ENCODE measurements at regions not wholly inside any gene's neighbourhood (a gene's known extent, or its start where the extent isn't known, plus 50 kb on each side); places are given as distances from the start of the nearest gene placed in this dataset.

DNA sequence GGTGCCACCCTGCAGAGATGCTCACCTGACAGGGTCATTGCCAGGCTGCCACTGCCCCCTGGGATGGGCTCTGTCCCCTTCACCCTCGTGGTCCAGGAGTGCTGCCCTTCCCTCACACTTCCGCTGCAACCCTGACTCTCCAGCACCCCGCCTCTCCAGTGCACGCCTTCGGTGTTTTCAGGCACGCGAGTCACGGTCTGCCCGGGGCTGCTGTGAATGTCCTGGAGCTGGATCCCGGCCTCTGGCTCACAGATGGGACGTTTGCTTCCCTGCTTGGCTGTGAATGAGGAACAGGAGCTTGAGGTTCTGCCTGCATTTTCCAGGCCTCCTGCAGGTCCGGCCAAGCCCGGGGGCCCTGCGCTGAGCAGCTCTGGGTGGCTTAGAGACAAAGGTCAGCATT, 343.4 kb downstream of the SMOC2 start:
- TF ChIP-seq YY1 (IDR thresholded peaks at IDR 0.05; ENCODE audit: insufficient read depth, insufficient read length) (no peak), ZNF274 (IDR thresholded peaks at IDR 0.05; ENCODE audit: low read depth, low read length) (no peak), SUZ12 (IDR thresholded peaks at IDR 0.05; ENCODE audit: extremely low read depth, insufficient read depth, insufficient read length) (no peak)
